GM23338 (cell line): ENCODE measurements at regions not wholly inside any gene's neighbourhood (a gene's known extent, or its start where the extent isn't known, plus 50 kb on each side); places are given as distances from the start of the nearest gene placed in this dataset.

Experiments
- ATAC-seq: fragments of 200-7000 bp; cut with Tn5 transposase; 3 replicates; pipeline ENCODE4 v1.9.1; 2020
- DNase-seq: peaks from one replicate; pipeline ENCODE4 v3.0.0-alpha.2; 2015; ENCODE audit warnings: low spot score
- H2AFZ ChIP-seq: fragments of 200-600 bp; sonication (generic); 2 replicates; pipeline ENCODE4 v1.8.0; 2016; ENCODE audit warnings: antibody characterized with exemption, mild to moderate bottlenecking, moderate library complexity
- H3F3A ChIP-seq: fragments of 200-600 bp; sonication (generic); replicated peaks from 2 replicates; pipeline ENCODE4 v1.8.0; 2017; ENCODE audit warnings: antibody characterized with exemption, mixed run types, low read depth
- H3K27ac ChIP-seq: fragments of 200-600 bp; sonication (generic); 2 replicates; pipeline ENCODE4 v1.6.1; 2016; ENCODE audit warnings: low read depth
- H3K27me3 ChIP-seq: fragments of 200-600 bp; sonication (generic); 2 replicates; pipeline ENCODE4 v1.8.0; 2016; ENCODE audit warnings: mild to moderate bottlenecking, mixed run types, moderate library complexity; ENCODE audit not compliant: insufficient read depth
- H3K36me3 ChIP-seq: fragments of 200-600 bp; sonication (generic); 2 replicates; pipeline ENCODE4 v1.8.0; 2016; ENCODE audit warnings: mild to moderate bottlenecking; ENCODE audit not compliant: insufficient read depth
- H3K4me1 ChIP-seq: fragments of 200-600 bp; sonication (generic); 2 replicates; pipeline ENCODE4 v1.8.0; 2016; ENCODE audit warnings: mild to moderate bottlenecking, moderate library complexity; ENCODE audit not compliant: insufficient read depth
- H3K4me2 ChIP-seq: fragments of 200-600 bp; sonication (generic); 2 replicates; pipeline ENCODE4 v1.7.1; 2017; ENCODE audit warnings: mixed run types
- H3K4me3 ChIP-seq: fragments of 200-600 bp; sonication (generic); 2 replicates; pipeline ENCODE4 v1.6.1; 2016; ENCODE audit warnings: mixed run types
- H3K79me2 ChIP-seq: fragments of 200-600 bp; sonication (generic); replicated peaks from 2 replicates; pipeline ENCODE4 v1.8.0; 2017; ENCODE audit warnings: mild to moderate bottlenecking; ENCODE audit not compliant: insufficient read depth
- H3K9me2 ChIP-seq: fragments of 200-600 bp; sonication (generic); 2 replicates; pipeline ENCODE4 v1.8.0; 2017; ENCODE audit not compliant: insufficient read depth
- H4K20me1 ChIP-seq: fragments of 200-600 bp; sonication (generic); replicated peaks from 2 replicates; pipeline ENCODE4 v1.8.0; 2017; ENCODE audit warnings: mild to moderate bottlenecking; ENCODE audit not compliant: insufficient read depth
- H3K27ac Mint-ChIP-seq: 2 replicates; pipeline ENCODE4 v1.8.0; 2020; ENCODE audit warnings: inconsistent platforms, mild to moderate bottlenecking, moderate library complexity, mixed read lengths
- H3K27me3 Mint-ChIP-seq: 3 replicates; pipeline ENCODE4 v1.8.0; 2022; ENCODE audit warnings: low read depth, mild to moderate bottlenecking, moderate library complexity, mixed read lengths, inconsistent platforms; ENCODE audit not compliant: insufficient read depth, poor library complexity
- H3K36me3 Mint-ChIP-seq: 3 replicates; pipeline ENCODE4 v1.8.0; 2021; ENCODE audit warnings: low read depth, mild to moderate bottlenecking, inconsistent platforms, moderate library complexity, mixed read lengths
- H3K4me1 Mint-ChIP-seq: 3 replicates; pipeline ENCODE4 v1.8.0; 2020; ENCODE audit warnings: mild to moderate bottlenecking, inconsistent platforms, mixed read lengths
- H3K4me3 Mint-ChIP-seq: 3 replicates; pipeline ENCODE4 v1.8.0; 2021; ENCODE audit warnings: moderate library complexity, mild to moderate bottlenecking, inconsistent platforms, mixed read lengths
- H3K9me3 Mint-ChIP-seq: 3 replicates; pipeline ENCODE4 v1.8.0; 2020; ENCODE audit warnings: moderate library complexity, mild to moderate bottlenecking, inconsistent platforms, mixed read lengths
- CREB1 ChIP-seq: fragments of 250-450 bp; sonication (Bioruptor Pico); IDR thresholded peaks from 2 replicates; pipeline ENCODE4 v1.5.0; 2020; ENCODE audit warnings: low read depth, mild to moderate bottlenecking, moderate library complexity
- CTCF ChIP-seq, 2 experiments: fragments of 200-600 bp in 1 of 2; sonication (generic) in 1 of 2; conservative IDR thresholded peaks; 2 replicates each; pipeline versions ENCODE4 v1.5.1 to v1.6.1; 2016 to 2017; ENCODE audit warnings: antibody characterized with exemption in 2 of 2, low read depth in 2 of 2, mild to moderate bottlenecking in 2 of 2, moderate library complexity in 1 of 2
- POLR2AphosphoS5 ChIP-seq: IDR thresholded peaks from 2 replicates; pipeline ENCODE4 v1.6.1; 2016; ENCODE audit warnings: antibody characterized with exemption, low read depth
- REST ChIP-seq: IDR thresholded peaks from one replicate; pipeline ENCODE4 v1.6.1; 2018; ENCODE audit warnings: antibody characterized with exemption; ENCODE audit not compliant: unreplicated experiment
- STAT1 ChIP-seq: IDR thresholded peaks from one replicate; pipeline ENCODE4 v1.6.1; 2016; ENCODE audit warnings: antibody characterized with exemption; ENCODE audit not compliant: unreplicated experiment
- ZNF462 ChIP-seq: fragments of 250-450 bp; sonication (Bioruptor Pico); IDR thresholded peaks from 2 replicates; pipeline ENCODE4 v1.5.0; 2020; ENCODE audit warnings: mild to moderate bottlenecking, moderate library complexity
- TF ChIP-seq, protein P1 (sequence below): IDR thresholded peaks from 2 replicates; pipeline ENCODE4 v1.6.1; 2016; ENCODE audit warnings: antibody characterized with exemption

DNA sequence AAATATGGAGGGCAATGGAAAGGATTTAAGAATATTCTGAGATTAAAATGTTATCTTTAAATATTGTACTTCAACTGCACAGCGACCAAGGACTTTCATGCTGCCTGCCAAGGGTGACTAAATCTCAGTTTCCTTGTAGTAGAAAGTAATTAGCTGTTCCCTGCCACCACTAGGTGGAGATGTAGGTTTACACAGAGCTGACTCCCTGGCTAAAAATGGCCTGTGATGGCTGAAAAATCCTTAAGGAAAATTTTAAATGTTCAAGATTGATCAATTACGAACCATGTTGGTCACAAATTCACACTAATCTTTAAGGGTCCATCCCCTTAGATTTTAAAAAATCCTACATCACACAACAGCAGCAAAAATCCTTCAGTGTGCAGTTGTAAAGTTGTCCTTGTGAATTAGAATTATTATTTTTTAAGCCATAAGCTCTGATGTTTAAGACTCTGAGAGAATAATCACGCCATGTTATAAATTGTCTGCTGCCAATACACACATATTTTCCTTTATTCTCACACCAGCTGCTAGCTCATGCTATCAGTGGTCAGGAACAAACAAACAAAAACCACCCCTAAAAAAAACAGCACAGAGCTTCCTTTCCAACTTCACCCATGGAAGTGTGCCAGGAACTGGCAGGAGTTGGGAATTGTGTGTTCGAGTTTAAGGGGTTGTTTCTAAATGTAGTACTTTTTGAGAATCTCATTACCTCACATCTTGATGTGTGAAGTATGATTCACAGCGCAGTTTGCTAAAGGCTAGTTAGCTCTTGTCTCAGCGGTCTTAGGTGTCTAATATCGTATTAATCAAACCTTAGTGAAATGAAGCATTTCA, 399.8 kb downstream of the TMEM182 start:
- no peaks in the 10 kb centered on the region for H4K20me1 ChIP-seq
- no peaks in the 10 kb centered on the region for H3K36me3 ChIP-seq
- Mint-ChIP-seq H3K27me3 (no peaks in the 10 kb centered on the region), H3K4me1 (peaks cover 29% of the 10 kb centered on the region), H3K4me3 (no peak overlapping the region), H3K27ac (no peak overlapping the region), H3K9me3 (no peaks in the 10 kb centered on the region), H3K36me3 (no peaks in the 10 kb centered on the region)
- no peak overlapping the region for H3K4me3 ChIP-seq
- H3F3A ChIP-seq, result no peaks in the 10 kb centered on the region
- ATAC-seq (peak; percentile 75), DNase-seq (peak; percentile 84)
- H3K4me2 ChIP-seq, result no peak overlapping the region
- no peaks in the 10 kb centered on the region for H3K9me2 ChIP-seq
- no peaks in the 10 kb centered on the region for H3K79me2 ChIP-seq
- H3K27me3 ChIP-seq, result no peaks in the 10 kb centered on the region
- no peak overlapping the region for H3K27ac ChIP-seq
- no peak for TF ChIP-seq CREB1
- TF ChIP-seq REST, result no peak
- peak; percentile 88 to 94 for TF ChIP-seq CTCF (conservative IDR thresholded peaks at IDR 0.05; ENCODE audit: low read depth in 2 of 2)
- H3K4me1 ChIP-seq, result peaks cover 7% of the 10 kb centered on the region
- no peak overlapping the region for H2AFZ ChIP-seq

DNA sequence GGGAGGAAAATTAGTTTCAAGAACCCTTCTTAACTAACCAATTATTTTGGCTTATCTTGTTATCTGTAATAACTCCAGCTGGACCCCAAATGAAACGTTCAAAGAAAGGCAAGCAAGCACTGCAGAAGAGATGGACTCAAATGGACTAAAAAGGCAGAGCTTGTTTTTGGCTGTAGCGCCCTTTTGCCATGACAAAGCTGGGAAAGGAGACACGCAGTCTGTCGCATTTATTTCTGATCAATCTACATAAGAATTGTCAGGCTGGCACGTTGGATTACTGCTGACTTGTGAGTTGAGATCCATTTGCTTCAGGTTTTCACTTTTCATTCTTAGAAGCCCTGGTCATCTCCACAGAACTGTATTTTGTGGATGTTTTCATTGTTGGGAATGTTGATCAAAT, 402.9 kb downstream of the TMEM182 start:
- no peak overlapping the region for H3K4me3 ChIP-seq
- H3K36me3 ChIP-seq, result no peaks in the 10 kb centered on the region
- H3K36me3 Mint-ChIP-seq, result no peaks in the 10 kb centered on the region
- no peak overlapping the region for H3K27ac ChIP-seq
- H3K4me1 ChIP-seq, result peaks cover 7% of the 10 kb centered on the region
- H4K20me1 ChIP-seq, result no peaks in the 10 kb centered on the region
- DNase-seq (peak; percentile 15), ATAC-seq (no peak)
- no peaks in the 10 kb centered on the region for H3K79me2 ChIP-seq
- no peaks in the 10 kb centered on the region for H3K27me3 Mint-ChIP-seq
- H3K9me3 Mint-ChIP-seq, result no peaks in the 10 kb centered on the region
- no peak overlapping the region for H3K27ac Mint-ChIP-seq
- H3K4me1 Mint-ChIP-seq, result peaks cover 34% of the 10 kb centered on the region
- H3F3A ChIP-seq, result no peaks in the 10 kb centered on the region
- no peak overlapping the region for H3K4me2 ChIP-seq
- H3K4me3 Mint-ChIP-seq, result no peak overlapping the region
- peak overlapping the region; percentile 19; the same call in 1 of the 2 replicates for H2AFZ ChIP-seq
- no peak for TF ChIP-seq STAT1
- no peak for TF ChIP-seq POLR2AphosphoS5
- no peak for TF ChIP-seq ZNF462 (CRISPR knock-in tag)
- TF ChIP-seq, protein P1, sequence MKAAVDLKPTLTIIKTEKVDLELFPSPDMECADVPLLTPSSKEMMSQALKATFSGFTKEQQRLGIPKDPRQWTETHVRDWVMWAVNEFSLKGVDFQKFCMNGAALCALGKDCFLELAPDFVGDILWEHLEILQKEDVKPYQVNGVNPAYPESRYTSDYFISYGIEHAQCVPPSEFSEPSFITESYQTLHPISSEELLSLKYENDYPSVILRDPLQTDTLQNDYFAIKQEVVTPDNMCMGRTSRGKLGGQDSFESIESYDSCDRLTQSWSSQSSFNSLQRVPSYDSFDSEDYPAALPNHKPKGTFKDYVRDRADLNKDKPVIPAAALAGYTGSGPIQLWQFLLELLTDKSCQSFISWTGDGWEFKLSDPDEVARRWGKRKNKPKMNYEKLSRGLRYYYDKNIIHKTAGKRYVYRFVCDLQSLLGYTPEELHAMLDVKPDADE, result no peak
- no peaks in the 10 kb centered on the region for H3K27me3 ChIP-seq
- no peaks in the 10 kb centered on the region for H3K9me2 ChIP-seq
